Epithelial cell of proximal tubule (primary cell): ENCODE measurements at regions not wholly inside any gene's neighbourhood (a gene's known extent, or its start where the extent isn't known, plus 50 kb on each side); places are given as distances from the start of the nearest gene placed in this dataset.
A peak's percentile ranks its signal among the peaks of the same experiment; 100 is the strongest.

Experiments used
- DNase-seq: peaks from one replicate; pipeline ENCODE4 v3.0.0-alpha.2; 2011; ENCODE audit warnings: low read depth
- H3K4me3 ChIP-seq: 2 replicates; pipeline ENCODE4 v1.5.1; 2011; ENCODE audit warnings: low read depth, mild to moderate bottlenecking, low read length
- TF ChIP-seq, protein P1 (sequence below): conservative IDR thresholded peaks from 2 replicates; pipeline ENCODE4 v1.5.1; 2012; ENCODE audit warnings: low read depth, mild to moderate bottlenecking, low read length

DNA sequence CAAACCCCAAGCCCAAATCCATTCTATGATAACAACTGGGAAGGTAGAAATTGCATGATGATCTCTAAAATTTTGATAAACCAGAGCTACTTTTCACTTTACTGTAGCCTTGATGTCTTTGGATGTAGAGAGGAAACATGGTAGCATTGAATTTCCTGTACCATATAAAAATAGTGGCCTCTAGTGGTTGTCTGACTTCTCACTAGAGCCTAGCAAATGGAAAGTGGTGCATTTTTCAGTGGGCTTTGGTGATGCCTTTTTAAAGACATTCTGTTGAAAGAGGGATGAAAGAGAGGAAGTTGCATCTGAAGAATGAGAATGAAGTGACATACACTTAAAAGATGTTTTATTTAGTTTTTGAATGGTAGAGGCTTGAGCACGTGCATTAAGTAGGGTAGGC is 662.2 kb downstream of the XIRP2 start:
- DNase-seq, result peak; percentile 12
- no peak overlapping the region for H3K4me3 ChIP-seq

DNA sequence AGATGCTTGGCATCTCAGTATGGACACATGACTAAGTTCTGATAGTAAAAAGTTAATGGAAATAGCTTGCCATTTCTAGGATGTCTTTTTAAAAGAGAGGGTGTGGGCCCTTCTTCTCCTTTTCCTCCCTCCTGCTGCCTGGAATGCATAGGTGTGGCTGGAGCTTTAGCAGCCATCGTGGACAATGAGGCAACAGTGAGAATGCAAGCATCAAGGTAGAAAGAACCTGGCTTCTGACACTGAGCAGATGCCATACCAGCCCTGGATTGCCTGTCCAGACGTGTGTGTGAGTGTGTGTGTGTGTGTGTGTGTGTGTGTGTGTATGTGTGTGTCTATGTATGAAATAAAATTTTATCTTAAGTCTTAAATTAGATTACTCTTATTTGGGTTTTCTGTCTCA is 660.1 kb downstream of the XIRP2 start:
- DNase-seq, result no peak
- TF ChIP-seq, protein P1, sequence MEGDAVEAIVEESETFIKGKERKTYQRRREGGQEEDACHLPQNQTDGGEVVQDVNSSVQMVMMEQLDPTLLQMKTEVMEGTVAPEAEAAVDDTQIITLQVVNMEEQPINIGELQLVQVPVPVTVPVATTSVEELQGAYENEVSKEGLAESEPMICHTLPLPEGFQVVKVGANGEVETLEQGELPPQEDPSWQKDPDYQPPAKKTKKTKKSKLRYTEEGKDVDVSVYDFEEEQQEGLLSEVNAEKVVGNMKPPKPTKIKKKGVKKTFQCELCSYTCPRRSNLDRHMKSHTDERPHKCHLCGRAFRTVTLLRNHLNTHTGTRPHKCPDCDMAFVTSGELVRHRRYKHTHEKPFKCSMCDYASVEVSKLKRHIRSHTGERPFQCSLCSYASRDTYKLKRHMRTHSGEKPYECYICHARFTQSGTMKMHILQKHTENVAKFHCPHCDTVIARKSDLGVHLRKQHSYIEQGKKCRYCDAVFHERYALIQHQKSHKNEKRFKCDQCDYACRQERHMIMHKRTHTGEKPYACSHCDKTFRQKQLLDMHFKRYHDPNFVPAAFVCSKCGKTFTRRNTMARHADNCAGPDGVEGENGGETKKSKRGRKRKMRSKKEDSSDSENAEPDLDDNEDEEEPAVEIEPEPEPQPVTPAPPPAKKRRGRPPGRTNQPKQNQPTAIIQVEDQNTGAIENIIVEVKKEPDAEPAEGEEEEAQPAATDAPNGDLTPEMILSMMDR, result no peak
- H3K4me3 ChIP-seq, result no peak overlapping the region

More for the DNA sequence above, 662.2 kb downstream of the XIRP2 start:
- TF ChIP-seq, protein P1, result peak; percentile 75

DNA sequence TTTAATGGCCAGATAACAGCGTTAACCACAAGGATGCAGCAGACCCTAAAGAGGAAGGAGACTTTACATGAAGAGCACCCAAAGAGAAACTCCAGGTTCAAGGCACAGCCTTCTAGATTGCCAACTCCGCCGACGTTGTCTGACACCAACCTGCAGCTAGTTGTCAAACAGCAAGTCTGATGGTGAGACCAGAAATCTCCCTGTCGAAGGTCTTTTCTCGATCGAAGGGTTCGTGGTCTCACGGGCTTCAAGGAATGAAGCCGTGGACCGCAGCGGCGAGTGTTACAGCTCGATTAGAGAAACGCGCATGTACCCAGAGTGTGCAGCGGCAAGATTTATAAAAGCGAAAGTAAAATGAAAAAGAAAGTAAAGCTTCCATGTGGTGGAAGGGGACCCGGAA is 656.3 kb downstream of the XIRP2 start:
- H3K4me3 ChIP-seq, result no peak overlapping the region
- no peak for DNase-seq
- TF ChIP-seq, protein P1, result no peak

DNA sequence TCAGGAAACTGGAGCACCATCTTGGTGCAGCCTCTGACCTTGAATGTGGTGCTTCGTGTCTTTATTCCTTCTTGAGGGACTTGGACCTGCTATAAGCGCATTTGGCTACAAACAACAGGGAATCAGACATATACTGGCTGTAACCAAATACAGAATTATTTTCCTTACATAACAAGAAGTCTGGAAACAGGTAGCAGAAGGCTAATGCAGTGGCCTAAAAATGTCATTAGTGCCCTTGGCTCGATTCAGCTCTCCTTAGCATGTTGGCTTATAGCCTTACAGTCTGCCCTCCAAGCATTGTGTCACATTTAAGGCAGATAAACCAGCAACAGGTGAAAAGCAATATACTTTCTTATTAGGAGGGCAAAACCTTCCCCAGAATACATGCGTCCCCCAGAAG is 655.4 kb downstream of the XIRP2 start:
- TF ChIP-seq, protein P1, result no peak
- H3K4me3 ChIP-seq, result no peak overlapping the region
- DNase-seq, result no peak

DNA sequence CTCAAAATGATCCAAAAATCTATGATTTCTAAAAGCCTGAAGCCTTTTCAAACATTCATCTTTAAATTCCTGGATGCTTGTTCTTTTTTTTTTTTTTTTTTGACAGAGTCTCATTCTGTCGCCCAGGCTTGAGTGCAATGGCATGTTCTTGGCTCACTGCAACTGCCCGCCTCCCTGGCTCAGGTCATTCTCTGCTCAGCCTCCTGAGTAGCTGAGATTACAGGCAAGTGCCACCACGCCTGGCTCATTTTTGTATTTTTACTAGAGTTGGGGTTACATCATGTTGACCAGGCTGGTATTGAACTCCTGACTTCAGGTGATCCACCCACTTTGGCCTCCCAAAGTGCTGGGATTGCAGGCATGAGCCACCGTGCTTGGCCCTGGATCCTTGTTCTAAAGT is 649.5 kb downstream of the XIRP2 start:
- H3K4me3 ChIP-seq, result no peak overlapping the region
- DNase-seq, result no peak
- TF ChIP-seq, protein P1, result no peak

DNA sequence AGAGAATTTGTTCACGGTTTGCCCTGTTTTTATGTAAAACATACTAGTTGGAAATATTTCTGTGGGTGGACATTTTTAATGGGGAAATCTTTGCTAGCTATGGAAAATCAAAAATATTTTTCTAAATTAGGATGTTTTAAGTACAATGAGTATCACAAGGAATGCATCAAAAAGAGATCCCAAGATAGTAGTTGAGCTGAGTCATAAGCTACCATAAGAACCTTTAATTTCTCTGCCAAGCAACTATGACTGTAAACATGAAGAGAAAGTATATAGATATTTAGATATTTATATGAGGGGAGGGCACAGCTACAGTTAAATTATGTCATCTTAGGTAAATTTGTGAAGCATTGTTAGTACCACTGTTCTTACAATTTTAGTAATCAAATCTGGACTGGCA is 646.2 kb downstream of the XIRP2 start:
- TF ChIP-seq, protein P1, result no peak
- no peak overlapping the region for H3K4me3 ChIP-seq
- DNase-seq, result no peak

DNA sequence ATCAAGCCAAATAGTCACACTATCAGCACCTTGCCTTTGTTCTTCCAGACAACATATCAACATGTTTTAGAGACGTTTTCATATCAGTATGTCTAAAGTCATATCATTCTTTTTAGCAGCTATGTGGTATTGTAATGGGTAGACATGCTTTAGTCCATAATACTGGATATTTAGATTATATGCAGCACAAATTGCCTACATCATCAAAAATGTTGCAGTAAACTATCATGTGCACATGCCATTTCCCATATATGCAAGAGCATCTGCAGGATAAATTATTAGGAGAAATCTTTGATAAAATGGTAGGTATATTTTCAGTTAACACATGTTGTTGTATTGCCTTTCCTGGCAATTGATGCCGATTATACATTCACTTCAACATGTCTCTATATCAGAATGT is 636.5 kb downstream of the XIRP2 start:
- no peak overlapping the region for H3K4me3 ChIP-seq
- TF ChIP-seq, protein P1, result no peak
- DNase-seq, result no peak
